ENCODE measurements at regions not wholly inside any gene's neighbourhood (a gene's known extent, or its start where the extent isn't known, plus 50 kb on each side); places are given as distances from the start of the nearest gene placed in this dataset.

DNA sequence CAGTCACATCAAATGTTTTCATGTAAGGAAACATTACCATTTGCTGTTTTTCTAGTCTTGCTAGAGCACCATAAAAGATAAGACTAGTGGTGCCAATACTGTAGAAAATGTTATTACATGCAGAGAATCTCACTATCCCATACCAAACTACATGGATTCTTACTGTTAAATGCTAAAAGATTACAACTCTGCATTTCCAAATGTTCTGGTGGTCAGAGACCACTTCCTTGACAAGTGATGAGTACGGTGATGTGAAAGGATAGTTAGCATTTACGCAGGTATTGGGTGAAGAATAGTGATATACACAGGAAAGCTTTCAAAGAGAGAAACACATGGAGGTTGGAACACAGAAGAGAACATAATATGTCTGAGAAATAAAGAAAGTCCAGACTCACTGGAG, 98.2 kb downstream of the GGTLC2 start:
- intact Hi-C loops (cut with micrococcal nuclease), result no loop called here

DNA sequence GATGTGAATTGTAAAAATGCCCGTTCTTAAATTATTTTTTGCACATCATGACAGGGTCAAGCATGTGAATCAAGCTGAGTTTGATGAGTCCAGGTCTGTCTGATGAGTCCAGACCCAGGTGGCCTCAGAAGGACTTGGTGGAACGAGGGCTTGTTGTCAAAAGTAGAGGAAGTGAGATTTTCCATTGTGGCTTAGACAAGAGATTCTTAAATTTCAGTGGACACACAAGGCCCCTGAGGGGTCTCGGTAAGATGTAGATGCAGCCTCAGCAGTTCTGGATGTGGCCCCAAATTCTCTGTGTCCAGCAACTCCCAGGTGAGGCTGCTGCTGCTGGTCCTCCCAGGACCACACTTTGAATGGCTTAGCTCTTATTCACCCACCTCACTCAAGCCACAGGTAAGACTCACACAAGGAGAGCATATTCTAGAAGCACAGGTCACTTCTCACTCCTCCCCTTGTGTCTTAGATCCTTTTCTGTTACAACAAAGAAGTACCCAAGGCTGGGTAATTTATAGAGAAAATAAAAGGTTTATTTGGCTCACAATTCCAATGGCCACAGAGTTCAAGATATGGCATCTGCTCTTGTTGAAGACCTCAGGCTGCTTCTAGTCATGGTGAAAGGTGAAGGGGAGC, 98.8 kb downstream of the GGTLC2 start:
- intact Hi-C loops (cut with micrococcal nuclease), result no loop called here

DNA sequence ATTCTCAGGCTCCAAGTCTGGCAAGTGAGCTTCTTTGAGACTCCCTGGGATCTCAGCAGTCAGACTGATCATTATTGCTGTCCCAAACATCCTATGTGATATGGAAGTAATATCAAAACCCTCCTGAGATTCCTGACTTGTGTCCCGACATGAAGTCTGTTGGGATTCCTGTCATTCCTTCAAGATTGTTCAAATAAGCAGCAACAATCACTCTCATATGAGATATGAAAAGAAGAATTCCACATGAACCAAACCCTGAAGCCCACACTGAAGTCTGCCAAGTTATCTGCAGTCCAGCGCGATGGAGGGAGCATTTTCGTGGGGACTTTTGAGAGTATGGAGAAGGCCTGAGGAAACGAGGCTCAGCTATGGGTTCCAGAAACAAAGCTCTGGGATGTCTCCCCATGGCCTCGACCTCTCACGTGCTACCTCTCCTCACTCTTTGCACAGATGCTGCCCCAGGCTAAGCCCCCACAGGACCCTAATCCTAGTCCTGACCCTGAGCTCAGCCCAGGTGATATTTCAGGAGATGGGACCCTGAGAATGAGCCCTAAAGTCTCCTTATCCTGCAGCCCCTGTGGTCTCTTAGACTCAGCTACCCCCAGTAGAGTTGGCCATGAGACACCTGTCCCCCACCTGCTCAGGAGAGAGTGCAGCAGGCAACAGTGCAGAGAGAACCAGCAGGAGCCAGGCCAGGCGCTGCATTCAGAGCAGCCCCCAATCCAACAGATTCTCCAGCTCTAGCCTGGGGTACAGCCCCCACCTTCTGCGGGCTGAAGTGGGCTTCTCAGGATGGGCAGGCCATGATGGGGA, 100.2 kb downstream of the GGTLC2 start:
- intact Hi-C loops (cut with micrococcal nuclease), result loop anchor here (5.0 kb wide), 1 partner anchor 32 kb away; no protein-coding TSS in a partner anchor

DNA sequence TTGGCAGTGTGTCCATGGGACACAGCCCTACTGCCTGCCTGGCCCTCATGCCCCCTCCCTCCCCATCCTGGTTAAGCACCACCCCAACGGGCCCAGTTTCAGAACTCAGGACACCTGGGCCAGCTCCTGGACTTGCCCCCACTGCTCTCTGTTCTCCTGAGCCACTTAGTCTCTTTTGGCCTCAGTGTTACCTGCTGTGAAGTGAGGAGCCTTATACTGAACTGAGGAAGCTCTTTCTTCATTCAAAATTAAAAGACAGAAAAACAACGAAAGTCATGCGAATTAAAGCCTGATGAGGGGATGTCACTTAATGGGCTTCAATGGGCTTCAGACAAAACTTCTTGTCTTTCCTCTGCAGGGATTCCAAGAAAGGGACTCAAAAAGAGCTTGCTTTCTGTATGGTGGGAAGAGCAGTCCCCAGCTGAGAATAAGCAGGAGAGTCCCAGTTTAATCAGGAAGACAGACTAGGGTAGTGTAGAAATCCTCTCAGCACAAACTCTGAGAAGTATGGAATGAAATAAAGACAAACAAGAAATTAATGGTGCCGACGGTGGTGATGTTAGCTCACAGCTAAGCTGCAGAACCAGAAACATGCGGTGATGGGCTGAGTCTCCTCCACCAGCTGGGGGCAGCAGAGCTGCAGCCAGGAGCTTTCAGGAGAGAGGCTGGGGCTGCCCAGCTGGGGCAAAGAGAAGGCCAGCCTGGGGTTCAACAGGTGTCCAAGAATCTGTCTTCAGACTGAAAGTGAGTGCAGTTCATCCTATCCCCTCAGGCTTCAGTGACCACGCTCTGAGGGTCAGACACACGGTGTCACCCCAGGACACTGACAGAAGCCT, 101.0 kb downstream of the GGTLC2 start:
- intact Hi-C loops (cut with micrococcal nuclease), result loop anchor here (5.0 kb wide), 1 partner anchor 33 kb away; no protein-coding TSS in a partner anchor

DNA sequence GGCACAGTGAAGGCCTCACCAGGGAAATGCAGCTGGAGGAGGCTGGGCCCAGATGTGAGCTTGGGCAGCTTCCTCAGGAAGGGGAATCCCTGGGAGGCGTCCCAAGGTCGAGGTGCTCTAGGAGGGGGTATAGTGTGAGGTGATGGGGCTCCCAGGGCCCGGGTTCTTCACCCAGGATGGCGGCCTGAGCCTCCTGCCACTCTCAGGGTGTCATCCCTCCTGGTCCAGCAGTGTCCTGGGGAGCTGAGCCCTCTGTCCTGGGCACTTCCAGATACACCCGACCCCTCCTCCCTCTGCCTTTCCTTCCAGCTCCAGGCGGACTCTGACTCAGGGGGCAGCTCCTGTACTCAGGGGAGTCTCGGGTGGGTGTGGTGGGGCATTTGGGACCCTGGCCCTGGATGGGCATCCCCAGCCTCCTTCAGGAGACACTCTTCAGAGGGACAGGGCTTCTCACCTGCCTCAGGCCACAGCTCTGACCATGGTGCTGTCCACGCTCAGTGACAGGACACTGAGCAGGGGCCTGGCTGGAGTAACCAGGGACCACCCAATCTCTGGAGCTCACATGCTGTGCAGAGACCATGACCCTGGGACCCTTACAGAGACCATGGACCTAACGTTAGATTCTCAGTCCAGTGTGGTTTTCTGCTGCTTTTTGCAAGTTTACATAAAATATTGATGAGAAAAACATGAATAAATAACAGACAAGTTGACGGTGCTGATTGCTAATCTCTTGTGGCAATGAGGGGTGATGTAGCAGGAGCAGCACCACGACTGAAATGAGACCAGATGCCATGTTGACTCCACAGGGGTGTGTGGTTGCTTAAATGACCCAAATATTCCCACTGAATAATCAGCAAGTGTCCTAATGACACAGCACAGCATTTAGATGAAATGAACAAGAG, 101.9 kb downstream of the GGTLC2 start:
- intact Hi-C loops (cut with micrococcal nuclease), result loop anchor here (5.0 kb wide), 1 partner anchor 34 kb away; no protein-coding TSS in a partner anchor

DNA sequence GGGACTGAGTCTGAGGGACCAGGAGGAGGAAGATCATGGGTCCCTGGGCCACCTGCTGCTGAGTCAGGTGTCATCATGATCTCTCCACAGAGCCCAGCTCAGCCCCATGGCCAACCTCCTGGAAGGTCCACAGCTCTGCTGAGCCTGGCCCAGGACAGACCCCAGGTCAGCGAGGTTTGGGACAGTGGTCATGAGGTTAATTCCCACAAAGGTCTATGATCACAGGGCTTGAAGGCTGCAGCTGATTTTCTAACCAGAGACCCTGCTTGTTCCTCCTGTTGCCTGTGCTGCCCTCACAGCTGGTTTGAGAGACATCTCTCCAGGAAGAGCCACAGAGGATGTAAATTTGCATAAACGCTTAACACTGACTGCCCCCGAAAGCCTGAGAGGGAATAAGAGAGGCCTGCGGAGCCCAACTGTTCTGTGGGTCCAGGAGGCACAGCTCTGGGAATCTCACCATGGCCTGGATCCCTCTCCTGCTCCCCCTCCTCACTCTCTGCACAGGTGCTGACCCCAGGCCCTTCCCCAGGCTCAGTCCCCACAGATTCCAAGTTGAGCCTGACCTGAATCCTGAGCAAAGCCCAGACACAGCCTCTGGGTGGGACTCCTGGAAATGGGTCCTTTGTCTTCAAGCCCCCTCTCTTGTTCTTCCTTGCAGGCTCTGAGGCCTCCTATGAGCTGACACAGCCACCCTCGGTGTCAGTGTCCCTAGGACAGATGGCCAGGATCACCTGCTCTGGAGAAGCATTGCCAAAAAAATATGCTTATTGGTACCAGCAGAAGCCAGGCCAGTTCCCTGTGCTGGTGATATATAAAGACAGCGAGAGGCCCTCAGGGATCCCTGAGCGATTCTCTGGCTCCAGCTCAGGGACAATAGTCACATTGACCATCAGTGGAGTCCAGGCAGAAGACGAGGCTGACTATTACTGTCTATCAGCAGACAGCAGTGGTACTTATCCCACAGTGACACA, 102.8 kb downstream of the GGTLC2 start:
- intact Hi-C loops (cut with micrococcal nuclease), result loop anchor here (5.0 kb wide), 1 partner anchor 35 kb away; no protein-coding TSS in a partner anchor

DNA sequence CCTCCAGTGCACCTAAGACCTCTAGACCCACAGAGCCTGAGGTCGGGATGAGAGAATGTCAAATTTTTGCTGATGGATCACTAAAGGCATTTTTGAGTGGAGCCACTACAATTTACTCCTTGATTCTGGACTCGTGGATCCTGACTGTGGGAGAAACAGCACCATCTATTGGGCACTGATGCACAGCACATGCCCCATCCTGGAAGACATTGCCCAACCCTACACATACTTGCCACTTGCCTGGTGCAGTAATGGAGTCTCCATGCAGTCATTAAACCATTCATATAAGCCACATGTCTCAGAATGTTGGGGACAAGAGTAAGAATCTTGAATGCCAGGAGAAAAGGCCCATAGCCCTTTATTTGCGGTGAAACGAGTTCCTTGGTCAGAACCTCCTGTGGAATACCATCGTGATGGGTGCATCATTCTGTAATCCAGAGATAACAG, 103.9 kb downstream of the GGTLC2 start:
- intact Hi-C loops (cut with micrococcal nuclease), result loop anchor here (5.0 kb wide), 1 partner anchor 36 kb away; no protein-coding TSS in a partner anchor

DNA sequence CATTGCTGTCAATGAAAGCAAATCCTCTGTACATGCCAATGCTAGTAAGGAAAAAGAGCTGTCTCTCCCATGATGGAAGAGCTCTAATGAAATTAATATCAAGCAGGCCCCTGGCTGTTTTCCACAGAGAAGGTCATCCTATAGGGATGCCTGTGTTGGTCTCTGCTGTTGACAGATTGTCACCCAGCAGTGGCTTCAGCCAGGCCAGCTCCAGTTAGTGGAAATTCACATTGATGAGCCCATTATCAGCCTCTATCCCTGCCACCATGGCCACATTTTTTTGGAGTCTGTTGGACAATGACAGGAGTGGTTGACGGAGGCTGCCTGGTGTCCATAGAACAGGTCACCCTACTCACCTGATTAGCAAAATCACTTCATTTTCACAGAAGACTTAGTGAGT, 104.3 kb downstream of the GGTLC2 start:
- intact Hi-C loops (cut with micrococcal nuclease), result loop anchor here (5.0 kb wide), 1 partner anchor 36 kb away; no protein-coding TSS in a partner anchor

DNA sequence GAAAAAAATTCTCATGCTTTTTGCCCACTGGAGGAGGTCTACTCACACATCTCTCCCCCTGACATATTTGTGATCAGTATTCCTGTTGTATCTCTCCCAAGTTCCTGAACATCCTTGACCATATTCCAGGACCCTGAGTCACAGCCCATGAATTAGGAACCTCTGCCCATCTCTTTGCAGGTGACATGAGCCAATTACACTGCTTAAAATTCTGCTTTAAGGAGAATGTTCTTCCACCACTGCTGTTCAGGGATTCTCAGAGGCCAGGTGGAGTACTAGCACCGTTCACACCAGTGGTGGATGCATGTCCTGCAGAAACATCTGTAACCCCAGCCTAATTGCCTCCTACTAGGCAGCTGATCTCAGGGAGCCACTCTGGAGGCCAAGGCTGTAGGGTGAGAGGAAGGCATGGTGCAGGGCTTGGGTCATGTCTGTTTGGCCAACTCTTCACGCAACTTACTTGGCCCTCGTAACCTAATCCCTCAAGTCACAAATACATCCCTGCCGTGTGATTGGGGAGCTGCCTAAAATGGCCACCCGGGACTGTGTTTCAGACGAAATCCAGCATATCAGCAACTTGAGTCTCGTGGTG, 104.8 kb downstream of the GGTLC2 start:
- intact Hi-C loops (cut with micrococcal nuclease), result loop anchor here (5.0 kb wide), 1 partner anchor 37 kb away; no protein-coding TSS in a partner anchor

DNA sequence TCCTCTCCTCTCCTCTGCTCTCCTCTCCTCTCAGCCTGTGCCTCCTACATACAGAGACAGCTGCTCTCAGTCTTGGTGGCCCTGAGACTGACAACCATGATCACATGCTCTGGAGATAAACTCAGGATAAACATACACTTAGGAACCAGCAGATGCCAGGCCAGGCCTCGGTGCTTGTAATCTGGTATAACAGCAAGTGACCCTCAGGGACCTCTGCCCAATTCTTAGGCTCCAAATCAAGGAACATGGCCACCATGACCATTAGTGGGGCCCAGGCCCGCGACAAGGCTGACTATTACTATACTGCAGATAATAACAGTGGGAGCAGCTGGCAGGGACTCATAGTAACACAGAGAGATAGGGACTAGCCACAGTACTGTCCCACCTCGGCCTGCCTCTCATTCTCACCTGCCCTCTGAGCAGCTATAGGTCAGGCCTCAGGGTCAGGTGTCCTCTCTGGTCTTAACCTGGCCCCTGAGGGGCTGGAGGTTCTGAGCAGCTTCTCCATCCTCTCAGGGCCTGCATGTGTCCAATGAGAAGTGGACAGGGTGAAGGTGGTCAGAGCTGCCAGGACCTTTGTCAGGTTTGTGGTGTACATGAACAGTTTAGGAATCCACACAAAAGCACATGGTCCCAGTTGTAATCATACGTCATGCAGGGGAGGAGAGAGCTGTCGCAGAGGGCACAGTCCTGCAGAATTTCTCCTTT, 106.1 kb downstream of the GGTLC2 start:
- intact Hi-C loops (cut with micrococcal nuclease), result loop anchor here (5.0 kb wide), 1 partner anchor 288 kb away; no protein-coding TSS in a partner anchor

DNA sequence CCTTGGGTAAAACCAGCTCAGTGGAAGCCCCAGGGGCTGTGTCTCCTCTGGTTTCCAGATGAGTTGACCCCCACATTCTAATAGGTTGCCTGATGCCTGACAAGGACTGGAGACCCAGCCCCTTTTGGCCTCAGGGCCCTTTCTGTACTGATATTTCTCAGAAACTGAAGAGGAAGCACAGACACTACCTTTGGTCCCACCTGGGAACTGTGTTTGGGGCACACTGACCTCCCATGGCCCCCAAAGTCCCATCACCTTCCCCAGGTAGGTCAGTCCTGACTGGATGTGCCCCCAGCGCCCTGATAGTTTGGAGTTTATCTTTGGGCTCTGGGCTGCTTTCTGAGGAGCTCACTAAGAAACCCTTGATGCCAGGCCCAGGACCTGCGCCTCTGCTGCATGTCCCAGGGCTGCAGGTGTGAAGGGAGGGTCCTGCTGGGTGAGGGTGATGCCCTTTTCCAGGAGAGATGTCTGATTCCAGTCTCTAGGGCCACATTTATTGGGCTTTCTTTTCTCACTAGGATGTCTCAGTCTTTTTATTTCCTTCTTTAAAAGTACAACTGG, 106.7 kb downstream of the GGTLC2 start:
- intact Hi-C loops (cut with micrococcal nuclease), result loop anchor here (5.0 kb wide), 1 partner anchor 289 kb away; no protein-coding TSS in a partner anchor

DNA sequence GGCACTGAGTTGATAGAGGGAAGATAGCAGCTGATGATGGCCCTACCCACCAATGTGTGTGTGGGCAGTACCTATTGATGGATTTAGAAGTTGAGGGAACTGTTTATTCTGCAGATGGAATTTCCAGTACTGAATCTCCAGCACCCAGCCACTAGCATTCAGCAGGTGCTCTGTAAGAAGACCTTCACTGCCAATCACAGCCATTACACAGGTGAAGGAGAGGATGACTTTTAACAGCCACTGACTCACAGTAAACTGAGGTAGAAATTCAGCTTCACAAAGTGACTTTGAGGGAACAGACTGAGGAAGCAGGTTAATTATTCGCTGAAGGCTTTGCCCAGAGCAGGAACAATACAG, 107.8 kb downstream of the GGTLC2 start:
- intact Hi-C loops (cut with micrococcal nuclease), result loop anchor here (5.0 kb wide), 1 partner anchor 290 kb away; no protein-coding TSS in a partner anchor

DNA sequence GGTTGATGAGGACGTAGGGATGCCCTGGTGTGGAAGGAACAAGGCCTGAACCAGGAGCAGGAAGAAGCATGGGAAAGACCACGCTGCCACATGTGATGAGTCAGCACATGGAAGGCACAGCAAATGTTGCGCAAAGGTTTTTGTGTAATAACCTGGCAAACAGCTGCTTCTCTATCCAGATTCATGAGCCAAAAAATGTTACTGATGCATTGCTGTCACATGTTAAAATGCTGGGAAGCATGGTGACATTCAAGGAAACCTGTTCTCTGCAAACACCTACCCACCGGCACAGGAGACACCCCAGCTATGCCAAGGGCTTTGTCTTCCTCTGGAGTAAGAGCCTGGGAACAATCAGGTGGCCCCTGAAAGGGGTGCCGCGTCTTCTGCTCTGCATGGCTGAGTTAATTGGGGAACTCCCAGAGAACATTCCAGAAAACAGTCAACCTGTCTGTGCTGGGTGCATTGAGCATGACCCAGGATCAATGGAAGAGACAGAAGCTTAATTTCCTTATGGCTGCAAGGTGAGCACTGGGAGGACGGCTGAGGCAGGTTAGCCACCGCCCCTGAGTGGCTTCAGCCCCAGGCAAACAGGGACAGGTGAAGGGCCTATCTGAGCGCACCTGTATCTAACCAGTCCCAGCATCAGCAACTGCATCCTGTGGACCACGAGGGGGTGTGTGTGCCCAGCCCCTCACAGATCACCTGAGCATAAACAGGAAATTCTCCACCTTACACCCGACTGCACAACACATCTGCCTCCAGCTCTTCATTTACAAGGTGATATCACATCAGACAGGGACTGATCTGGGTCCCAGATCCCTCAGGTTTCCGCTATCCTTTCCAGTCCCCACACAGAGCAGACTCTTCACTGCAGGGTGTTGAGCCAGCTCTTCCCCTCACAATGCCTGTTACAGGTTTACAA, 108.4 kb downstream of the GGTLC2 start:
- intact Hi-C loops (cut with micrococcal nuclease), result loop anchor here (1.0 to 5.0 kb wide), 4 partner anchors 131 to 375 kb away; no protein-coding TSS in a partner anchor

DNA sequence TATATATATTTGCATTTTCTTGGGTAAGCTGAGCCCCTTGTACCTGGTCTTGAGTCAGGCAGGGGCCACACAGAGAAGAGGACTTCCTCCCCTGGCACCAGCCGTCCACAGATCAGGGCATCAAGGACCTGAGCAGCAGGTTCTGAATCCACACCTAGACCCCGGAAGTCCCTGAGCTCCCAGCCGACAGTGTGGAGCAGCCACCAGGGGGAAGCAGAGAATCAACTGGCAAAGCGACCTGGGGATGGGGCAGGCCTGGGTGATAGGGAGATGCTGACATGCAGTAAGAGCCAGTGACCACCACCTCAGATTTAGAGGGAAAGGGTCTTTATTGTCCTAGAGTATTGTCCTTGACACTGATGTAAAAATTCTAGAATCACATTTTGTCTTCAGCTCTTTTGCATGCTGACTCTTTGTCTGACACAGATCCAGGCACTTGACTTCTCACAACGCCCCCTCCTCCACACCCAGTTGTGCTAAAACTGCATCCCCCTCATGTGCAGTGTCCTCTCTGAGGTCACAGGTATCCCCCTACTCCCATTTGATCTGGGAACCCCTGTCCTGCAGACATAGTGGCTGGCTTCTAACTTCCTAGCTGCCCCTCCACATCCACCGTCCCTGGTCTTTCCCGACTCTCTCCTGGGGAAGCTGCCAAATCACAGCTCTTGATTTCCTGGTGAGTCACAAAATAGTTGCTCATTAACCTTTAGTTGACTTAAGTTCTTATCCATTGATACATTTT, 109.3 kb downstream of the GGTLC2 start:
- intact Hi-C loops (cut with micrococcal nuclease), result loop anchor here (1.0 to 5.0 kb wide), 4 partner anchors 131 to 375 kb away; no protein-coding TSS in a partner anchor

DNA sequence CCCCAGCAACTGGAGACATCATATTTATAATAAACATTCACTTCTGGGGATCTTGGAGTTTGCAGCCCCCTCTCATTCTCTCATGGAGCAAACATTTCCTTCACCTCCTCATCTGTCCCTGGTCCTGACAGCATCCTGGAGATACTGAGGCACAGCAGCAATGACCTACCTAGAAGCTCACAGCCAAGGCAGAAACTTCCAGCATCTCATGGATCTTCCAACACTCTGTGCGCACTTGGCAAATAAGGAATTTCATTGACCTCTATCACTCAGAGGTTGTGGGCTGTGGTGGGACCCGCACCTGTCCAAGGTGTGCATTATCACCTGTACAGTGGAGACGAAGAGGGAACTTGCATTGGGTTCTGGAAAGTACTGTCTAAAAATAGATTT, 109.8 kb downstream of the GGTLC2 start:
- intact Hi-C loops (cut with micrococcal nuclease), result loop anchor here (5.0 kb wide), 1 partner anchor 292 kb away; no protein-coding TSS in a partner anchor

Data from T-helper 1 cell treated with Interleukin-12 subunit alpha and Interleukin-12 subunit beta and Interleukin-4 antibody, amounts not matched to agents 30 ng/mL and 1 ng/mL, for 36 hours (primary cell).